CD4-positive, alpha-beta T cell treated with Interleukin-6 for 4 hours (primary cell): ENCODE measurements at regions not wholly inside any gene's neighbourhood (a gene's known extent, or its start where the extent isn't known, plus 50 kb on each side); places are given as distances from the start of the nearest gene placed in this dataset.
"Not testable (repeated sequence)": the region's sequence is repeated elsewhere in the genome, so short reads cannot be mapped to it uniquely, and the experiment has no call there.

Experiments
- DNase-seq: peaks from one replicate; pipeline ENCODE4 v3.0.0-alpha.2; 2020; ENCODE audit warnings: mixed read lengths

- DNase-seq: no peak
Observed at GRCh38 chr12:127750076-127750840, 516.7 kb upstream of the TMEM132C start.

DNA sequence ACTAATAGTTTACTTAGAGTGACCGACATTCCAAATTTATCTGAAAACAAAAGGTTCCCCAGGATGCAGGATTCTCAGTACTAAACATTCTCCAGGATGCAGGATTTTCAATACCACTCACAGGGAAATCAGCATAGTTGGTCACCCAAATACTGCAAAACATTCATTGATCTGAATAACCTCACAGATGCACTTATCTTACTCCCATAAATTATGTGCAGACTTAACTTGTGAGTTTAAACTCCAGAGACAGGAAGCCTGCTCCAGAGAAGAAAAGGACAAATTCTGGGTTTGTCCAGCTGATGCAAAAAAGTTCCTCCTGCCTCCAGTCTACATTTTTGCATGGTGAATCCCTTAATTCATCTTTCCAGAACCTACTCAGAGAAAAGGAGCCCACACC, 514.2 kb upstream of the TMEM132C start:
- no peak for DNase-seq

GRCh38 chr12:127760357-127760756, 506.6 kb upstream of the TMEM132C start:
- no peak for DNase-seq

DNA sequence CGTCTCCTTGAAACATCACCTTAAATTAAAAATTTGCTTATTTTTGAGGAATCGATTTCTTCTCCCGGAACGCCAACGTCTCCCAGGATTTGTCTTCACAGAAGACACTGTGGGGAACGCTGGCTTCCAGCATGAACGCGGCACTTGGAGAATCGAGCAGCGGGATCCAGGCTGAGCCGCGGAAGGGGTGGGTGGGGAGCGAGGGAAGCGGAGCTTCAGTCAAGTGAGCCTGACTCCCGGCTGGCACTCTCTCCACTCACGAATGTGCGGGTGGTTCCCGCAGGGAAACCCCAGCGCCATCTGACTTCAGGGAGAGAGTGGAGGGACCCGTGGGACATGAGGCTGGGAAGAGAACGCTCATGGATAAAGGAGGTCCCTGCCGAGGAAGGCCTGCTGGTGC, 506.0 kb upstream of the TMEM132C start:
- DNase-seq: no peak

DNA sequence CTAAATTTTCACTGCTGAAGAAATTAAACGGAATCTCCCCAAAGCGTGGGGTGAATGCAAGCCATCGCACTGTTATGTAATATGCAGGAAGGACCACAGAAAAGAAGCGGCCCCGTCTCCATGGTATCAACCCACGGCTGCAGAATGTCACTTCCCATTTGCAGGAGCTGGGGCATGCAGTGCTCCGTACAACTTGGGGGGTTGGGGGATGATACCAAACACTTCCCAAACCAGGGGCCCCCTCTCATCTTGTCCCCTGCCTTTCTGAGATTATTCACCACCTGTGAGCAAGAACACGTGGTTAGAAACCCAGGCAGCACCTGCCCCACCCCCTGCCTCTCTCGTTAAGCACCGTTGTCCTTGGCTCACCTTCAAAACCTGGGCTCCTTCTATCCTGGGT, 505.1 kb upstream of the TMEM132C start:
- no peak for DNase-seq

DNA sequence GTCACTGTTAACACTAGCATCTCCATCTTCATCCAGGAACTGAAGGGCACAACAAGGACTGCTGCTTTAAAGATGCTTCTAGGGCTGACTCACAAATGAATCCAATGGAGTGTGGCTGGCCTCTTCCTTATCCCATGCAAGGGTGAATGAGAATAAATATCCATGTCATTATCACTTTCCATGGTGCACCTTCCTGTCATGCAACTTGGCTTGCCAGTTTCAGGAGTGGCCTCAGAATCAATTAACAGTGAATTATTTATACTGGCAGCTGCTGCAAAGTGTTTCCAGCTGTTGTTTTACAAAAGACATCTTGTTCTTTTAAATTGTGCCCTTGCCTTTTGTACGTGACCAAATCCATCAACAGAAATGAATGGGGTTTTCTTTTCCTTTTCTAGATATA, 499.3 kb upstream of the TMEM132C start:
- DNase-seq: no peak

- DNase-seq: no peak
Observed at GRCh38 chr12:127770118-127770517, 496.9 kb upstream of the TMEM132C start.

- no peak for DNase-seq
Observed at GRCh38 chr12:127771546-127771945, 495.4 kb upstream of the TMEM132C start.

DNA sequence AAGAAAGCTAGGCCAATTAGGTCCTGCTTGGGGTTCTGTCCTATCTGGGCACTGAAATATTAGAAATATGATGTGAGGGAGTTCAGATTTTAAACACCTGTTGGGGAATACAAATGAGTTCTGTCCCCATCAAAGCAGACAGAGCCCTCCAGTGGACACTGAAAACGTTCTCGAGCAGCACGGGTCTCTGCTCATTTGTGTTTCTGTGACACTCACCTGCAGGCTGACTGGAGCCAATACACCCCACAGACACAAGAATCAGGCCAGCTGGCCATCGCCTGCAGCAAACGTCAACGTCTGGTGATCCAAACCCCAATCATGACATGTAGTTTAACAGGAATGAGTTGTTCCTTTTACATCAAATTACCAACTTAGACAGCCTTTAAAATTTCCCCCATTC, 493.4 kb upstream of the TMEM132C start:
- no peak for DNase-seq

DNA sequence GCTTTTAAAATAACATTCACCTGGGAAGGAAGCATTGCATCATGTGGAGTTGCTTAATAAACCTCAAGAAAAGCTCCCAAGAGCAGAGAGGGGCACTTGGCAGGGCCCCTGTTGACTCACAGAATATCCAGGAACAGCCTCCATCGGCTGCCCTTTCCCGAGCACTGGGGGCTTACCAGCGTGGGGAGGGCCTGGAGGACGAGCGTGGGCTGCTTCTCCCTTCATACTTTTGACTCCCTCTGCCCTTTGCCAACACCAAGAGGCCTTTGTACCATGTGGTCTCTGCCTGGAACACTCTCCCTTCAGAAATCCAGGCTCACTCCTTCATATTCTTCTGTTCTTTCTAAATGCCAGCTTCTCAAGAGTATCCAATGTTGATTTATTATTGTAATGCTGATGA, 492.1 kb upstream of the TMEM132C start:
- no peak for DNase-seq

- DNase-seq: no peak
Observed at GRCh38 chr12:127779301-127780045, 487.5 kb upstream of the TMEM132C start.

- DNase-seq: no peak
Observed at GRCh38 chr12:127780881-127781280, 486.1 kb upstream of the TMEM132C start.

DNA sequence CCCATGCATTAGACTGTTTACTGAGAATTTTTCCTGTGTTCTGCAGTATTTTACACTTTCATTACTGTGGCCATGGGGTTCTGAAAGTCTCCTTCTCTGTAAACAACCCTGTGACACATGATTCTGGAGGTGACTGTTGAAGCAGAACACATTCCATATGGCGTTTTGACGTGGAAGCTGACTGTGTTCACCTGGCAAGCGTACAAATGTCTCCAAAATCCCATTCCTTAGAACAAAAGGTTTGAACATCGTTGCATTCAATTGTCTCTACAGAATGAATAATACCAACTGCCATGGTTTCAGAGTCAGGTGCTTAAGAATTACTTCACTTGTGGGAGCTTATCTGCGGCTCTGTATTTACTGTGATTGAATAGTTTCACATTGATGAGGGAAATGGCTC, 485.6 kb upstream of the TMEM132C start:
- DNase-seq: no peak

DNA sequence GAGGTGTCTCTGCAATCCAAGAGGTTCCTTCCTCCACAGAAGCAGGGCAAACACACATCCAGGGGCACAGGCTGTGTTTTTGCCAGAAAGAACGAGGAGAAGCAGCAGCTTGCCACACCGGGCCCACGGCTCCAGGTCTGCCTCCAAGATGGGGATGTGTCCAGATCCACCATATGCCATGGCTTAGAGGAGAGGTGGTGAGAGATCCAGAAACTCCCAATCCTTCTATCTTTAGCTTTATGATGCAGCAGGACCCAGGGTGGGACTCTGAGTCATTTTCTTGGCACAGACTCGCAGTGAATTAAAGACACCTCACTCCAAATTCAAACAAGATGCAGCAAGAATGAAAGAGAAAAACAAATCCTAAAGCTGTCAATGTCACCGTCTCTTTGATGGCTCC, 481.4 kb upstream of the TMEM132C start:
- no peak for DNase-seq

DNA sequence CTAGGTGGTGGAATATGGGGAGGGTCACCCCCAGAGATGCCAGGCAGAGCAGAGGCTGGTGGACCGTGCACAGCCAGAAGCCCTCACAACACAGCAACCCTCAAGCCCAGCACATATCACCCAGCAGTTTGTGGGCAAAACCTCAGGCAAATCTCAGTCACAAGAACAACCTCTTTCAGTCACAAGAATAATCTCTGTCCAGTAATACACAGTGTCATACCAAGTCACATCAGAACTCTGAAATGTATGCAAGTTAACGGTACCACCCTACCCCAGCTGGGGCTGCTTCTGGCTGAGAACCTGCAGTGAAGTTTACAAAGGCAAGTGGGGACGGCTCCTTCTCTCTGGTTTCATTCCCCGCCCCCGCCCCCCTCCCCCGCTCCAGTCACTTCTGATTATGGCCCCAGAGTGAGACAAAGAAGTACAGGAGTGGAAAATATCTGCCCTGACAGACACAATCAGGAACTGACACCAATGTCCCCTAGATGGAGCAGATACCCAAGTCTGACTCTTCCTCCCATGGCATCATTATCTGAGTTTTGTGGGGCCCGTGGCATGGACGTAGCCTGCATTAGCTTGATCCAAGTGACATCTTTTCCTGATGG, 480.9 kb upstream of the TMEM132C start:
- DNase-seq: no peak

- no peak for DNase-seq
Observed at GRCh38 chr12:127787544-127787943, 479.4 kb upstream of the TMEM132C start.

DNA sequence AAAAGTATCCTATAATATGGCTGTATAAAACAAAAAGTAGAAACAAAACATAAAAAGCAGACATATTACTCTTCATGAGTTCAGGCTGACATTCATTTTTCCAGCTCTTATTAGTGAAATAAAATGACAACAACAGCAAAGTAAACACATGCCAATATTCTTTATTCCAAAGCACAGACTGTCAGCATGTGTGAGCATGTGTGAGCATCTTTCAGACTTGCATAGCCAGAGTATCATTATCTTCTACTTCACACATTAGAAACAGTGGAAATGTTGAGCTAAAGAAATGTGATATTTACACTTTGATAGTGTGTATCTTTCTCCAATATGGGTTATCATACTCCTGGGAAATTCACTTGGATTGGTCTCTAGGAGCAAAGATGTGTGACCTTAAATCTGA, 476.6 kb upstream of the TMEM132C start:
- DNase-seq: no peak

GRCh38 chr12:127791217-127791616, 475.8 kb upstream of the TMEM132C start:
- no peak for DNase-seq

DNA sequence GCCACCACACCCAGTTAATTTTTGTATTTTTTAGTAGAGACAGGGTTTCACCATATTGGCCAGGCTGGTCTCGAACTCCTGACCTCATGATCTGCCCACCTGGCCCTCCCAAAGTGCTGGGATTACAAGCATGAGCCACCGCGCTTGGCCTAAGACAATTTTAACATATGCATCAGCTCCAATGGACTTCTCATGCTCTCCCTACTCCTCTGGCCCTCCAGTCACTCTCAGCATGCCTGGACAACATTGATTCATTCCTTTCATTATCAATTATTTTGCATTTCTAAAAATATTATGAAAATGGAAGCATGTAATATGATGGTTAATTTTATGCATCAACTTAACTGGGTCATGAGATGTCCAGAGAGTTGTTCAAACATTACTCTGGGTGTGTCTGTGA, 469.1 kb upstream of the TMEM132C start:
- no peak for DNase-seq

DNA sequence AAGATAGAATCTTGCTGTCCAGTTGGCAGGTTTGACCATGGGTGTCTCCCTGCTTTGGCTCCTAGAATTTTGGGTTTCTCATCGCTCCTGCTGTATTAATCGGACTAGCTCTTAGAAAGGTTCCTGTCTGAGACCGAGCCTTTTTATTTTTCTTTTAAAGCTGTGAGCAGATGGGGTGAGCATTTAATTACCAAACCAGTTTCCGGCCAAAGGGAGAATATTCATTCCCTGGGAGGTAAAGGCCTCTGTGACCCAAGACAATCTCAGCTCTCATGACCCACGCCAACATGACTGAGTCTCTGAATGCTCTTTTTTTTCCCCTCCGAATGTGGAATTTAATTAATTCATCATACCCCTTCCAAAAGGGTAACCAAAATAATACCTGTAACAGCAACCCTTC, 464.7 kb upstream of the TMEM132C start:
- no peak for DNase-seq

- no peak for DNase-seq
Observed at GRCh38 chr12:127803545-127803944, 463.4 kb upstream of the TMEM132C start.

- no peak for DNase-seq
Observed at GRCh38 chr12:127809275-127809674, 457.7 kb upstream of the TMEM132C start.

GRCh38 chr12:127810041-127810440, 456.9 kb upstream of the TMEM132C start:
- DNase-seq: no peak

DNA sequence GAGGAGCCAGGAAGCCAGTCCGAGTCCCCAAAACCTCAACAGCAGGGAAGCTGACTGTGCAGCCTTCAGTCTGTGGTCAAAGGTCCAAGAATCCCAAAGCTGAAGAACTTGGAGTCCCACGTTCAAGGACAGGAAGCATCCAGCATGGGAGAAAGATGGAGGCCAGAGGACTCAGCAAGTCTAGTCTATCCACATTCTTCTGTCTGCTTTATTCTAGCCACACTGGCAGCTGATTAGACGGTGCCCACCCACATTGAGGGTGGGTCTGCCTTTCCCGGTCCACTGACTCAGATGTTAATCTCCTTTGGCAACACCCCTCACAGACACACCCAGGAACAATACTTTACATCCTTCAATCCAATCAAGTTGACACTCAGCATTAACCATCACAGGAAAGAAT, 456.5 kb upstream of the TMEM132C start:
- DNase-seq: not testable (repeated sequence)
